ENCODE measurements at regions not wholly inside any gene's neighbourhood (a gene's known extent, or its start where the extent isn't known, plus 50 kb on each side); places are given as distances from the start of the nearest gene placed in this dataset.

GRCh38 chr6:169931261-169931660, 179.8 kb downstream of the ERMARD start:
- H3K79me2 ChIP-seq = no peaks in the 10 kb centered on the region
- 48% methylated on average over 11 of the region's 11 CpGs for WGBS (ENCODE audit: low lambda C conversion rate, missing lambda C conversion rate)
- no peak overlapping the region for H3K27ac ChIP-seq
- no peaks in the 10 kb centered on the region for H3K36me3 ChIP-seq (replicated peaks; ENCODE audit: insufficient read depth, low read depth)
- TF ChIP-seq CTCF (IDR thresholded peaks at IDR 0.05; ENCODE audit: poor library complexity) = no peak
- TF ChIP-seq EZH2 (IDR thresholded peaks at IDR 0.05; ENCODE audit: borderline replicate concordance) = no peak
- TF ChIP-seq EZH2phosphoT487 (IDR thresholded peaks at IDR 0.05; ENCODE audit: low read depth, severe bottlenecking, unreplicated experiment) = no peak
- H3K9me3 ChIP-seq (ENCODE audit: low read depth) = no peaks in the 10 kb centered on the region
- no peak overlapping the region for H3K4me2 ChIP-seq
- no peak overlapping the region for H2AFZ ChIP-seq
- H3K27me3 ChIP-seq = no peaks in the 10 kb centered on the region
- no peaks in the 10 kb centered on the region for H3K9me2 ChIP-seq (replicated peaks; ENCODE audit: insufficient read depth)
- no peaks in the 10 kb centered on the region for H3K4me1 ChIP-seq (ENCODE audit: insufficient read depth)
- no peak for DNase-seq (ENCODE audit: low spot score)
- H4K20me1 ChIP-seq (ENCODE audit: insufficient read depth, poor library complexity, severe bottlenecking) = no peaks in the 10 kb centered on the region
- no peak overlapping the region for H3K4me3 ChIP-seq

GRCh38 chr6:169930799-169931198, 179.4 kb downstream of the ERMARD start:
- 91% methylated on average over 6 of the region's 6 CpGs for WGBS (ENCODE audit: low lambda C conversion rate, missing lambda C conversion rate)
- no peaks in the 10 kb centered on the region for H3K27me3 ChIP-seq
- no peaks in the 10 kb centered on the region for H4K20me1 ChIP-seq (ENCODE audit: insufficient read depth, poor library complexity, severe bottlenecking)
- no peak for DNase-seq (ENCODE audit: low spot score)
- H3K9me3 ChIP-seq (ENCODE audit: low read depth) = no peaks in the 10 kb centered on the region
- no peak for TF ChIP-seq CTCF (IDR thresholded peaks at IDR 0.05; ENCODE audit: poor library complexity)
- TF ChIP-seq EZH2phosphoT487 (IDR thresholded peaks at IDR 0.05; ENCODE audit: low read depth, severe bottlenecking, unreplicated experiment) = no peak
- no peak for TF ChIP-seq EZH2 (IDR thresholded peaks at IDR 0.05; ENCODE audit: borderline replicate concordance)
- H3K4me3 ChIP-seq = no peak overlapping the region
- no peaks in the 10 kb centered on the region for H3K4me1 ChIP-seq (ENCODE audit: insufficient read depth)
- no peaks in the 10 kb centered on the region for H3K79me2 ChIP-seq
- H3K36me3 ChIP-seq (replicated peaks; ENCODE audit: insufficient read depth, low read depth) = no peaks in the 10 kb centered on the region
- H3K27ac ChIP-seq = no peak overlapping the region
- H3K4me2 ChIP-seq = no peak overlapping the region
- H3K9me2 ChIP-seq (replicated peaks; ENCODE audit: insufficient read depth) = no peaks in the 10 kb centered on the region
- H2AFZ ChIP-seq = no peak overlapping the region

- H3K4me1 ChIP-seq (ENCODE audit: insufficient read depth) = no peaks in the 10 kb centered on the region
Observed at GRCh38 chr6:169927711-169928110, 176.3 kb downstream of the ERMARD start.

More at GRCh38 chr6:169927711-169928110, 176.3 kb downstream of the ERMARD start:
- no peak for DNase-seq (ENCODE audit: low spot score)
- no peak overlapping the region for H2AFZ ChIP-seq
- H3K27me3 ChIP-seq = no peaks in the 10 kb centered on the region
- 93% methylated on average over 5 of the region's 5 CpGs for WGBS (ENCODE audit: low lambda C conversion rate, missing lambda C conversion rate)
- no peaks in the 10 kb centered on the region for H3K9me3 ChIP-seq (ENCODE audit: low read depth)
- TF ChIP-seq CTCF (IDR thresholded peaks at IDR 0.05; ENCODE audit: poor library complexity) (no peak), EZH2 (IDR thresholded peaks at IDR 0.05; ENCODE audit: borderline replicate concordance) (no peak), EZH2phosphoT487 (IDR thresholded peaks at IDR 0.05; ENCODE audit: low read depth, severe bottlenecking, unreplicated experiment) (no peak)
- H3K4me3 ChIP-seq = no peak overlapping the region
- H3K27ac ChIP-seq = no peak overlapping the region
- H4K20me1 ChIP-seq (ENCODE audit: insufficient read depth, poor library complexity, severe bottlenecking) = no peaks in the 10 kb centered on the region
- H3K4me2 ChIP-seq = no peak overlapping the region
- H3K9me2 ChIP-seq (replicated peaks; ENCODE audit: insufficient read depth) = no peaks in the 10 kb centered on the region
- H3K36me3 ChIP-seq (replicated peaks; ENCODE audit: insufficient read depth, low read depth) = no peaks in the 10 kb centered on the region
- H3K79me2 ChIP-seq = no peaks in the 10 kb centered on the region
